H1 (cell line): ENCODE measurements at regions not wholly inside any gene's neighbourhood (a gene's known extent, or its start where the extent isn't known, plus 50 kb on each side); places are given as distances from the start of the nearest gene placed in this dataset.

Experiments
- CTCF ChIA-PET: fragments of 300-600 bp; sonication (Branson Sonifier 250); formaldehyde crosslinking; loops from one replicate; lab custom pipeline; 2021; ENCODE audit not compliant: partially characterized antibody; lab: Charles Lee
- POLR2A ChIA-PET: fragments of 300-600 bp; sonication (Branson Sonifier 250); formaldehyde crosslinking; loops from one replicate; lab custom pipeline; 2021; ENCODE audit warnings: inconsistent platforms; ENCODE audit not compliant: partially characterized antibody; lab: Charles Lee
- DNase-seq, 2 experiments: peaks; one replicate each; pipeline versions ENCODE4 v3.0.0 to v3.0.0-alpha.2; 2010 to 2022; ENCODE audit warnings: low spot score in 2 of 2, low read depth in 1 of 2, mixed read lengths in 1 of 2
- FAIRE-seq: peaks from 2 replicates; lab custom pipeline; 2011; peaks lifted over from hg19 to GRCh38; lab: Jason Lieb, UNC
- H2AFZ ChIP-seq: 2 replicates; pipeline ENCODE4 v1.8.1; 2012; ENCODE audit warnings: low read length, inconsistent platforms
- H2AK5ac ChIP-seq: 2 replicates; pipeline ENCODE4 v1.6.1; 2013; ENCODE audit warnings: low read depth, low read length
- H2BK120ac ChIP-seq: replicated peaks from 2 replicates; pipeline ENCODE3; 2013; ENCODE audit warnings: low read depth, low read length, inconsistent platforms
- H2BK12ac ChIP-seq: 2 replicates; pipeline ENCODE4 v1.6.1; 2013; ENCODE audit warnings: low read depth, low read length
- H2BK15ac ChIP-seq: 2 replicates; pipeline ENCODE4 v1.6.1; 2013; ENCODE audit warnings: low read length
- H2BK20ac ChIP-seq: 2 replicates; pipeline ENCODE4 v1.6.1; 2013; ENCODE audit warnings: low read length
- H2BK5ac ChIP-seq: 2 replicates; pipeline ENCODE4 v1.6.1; 2013; ENCODE audit warnings: low read depth, low read length
- H3K14ac ChIP-seq: 2 replicates; pipeline ENCODE4 v1.6.1; 2013; ENCODE audit warnings: inconsistent platforms; ENCODE audit not compliant: insufficient read length
- H3K18ac ChIP-seq: 2 replicates; pipeline ENCODE4 v1.6.1; 2013; ENCODE audit warnings: low read length; ENCODE audit errors: extremely low read depth
- H3K23ac ChIP-seq: 2 replicates; pipeline ENCODE4 v1.6.1; 2013; ENCODE audit warnings: inconsistent platforms; ENCODE audit not compliant: insufficient read length
- H3K23me2 ChIP-seq: 2 replicates; pipeline ENCODE4 v1.6.1; 2013; ENCODE audit warnings: low read depth, low read length
- H3K27ac ChIP-seq: 2 replicates; pipeline ENCODE4 v1.6.1; 2011; ENCODE audit warnings: low read depth, low read length, inconsistent platforms
- H3K27me3 ChIP-seq, 4 experiments: replicated peaks in 1 of 4; 1 replicate in 1 of 4; 2 replicates in 3 of 4; pipeline versions ENCODE4 v1.6.1 to v1.8.1; 2011 to 2013; ENCODE audit warnings: low read length in 3 of 4, mild to moderate bottlenecking in 3 of 4, inconsistent platforms in 2 of 4, mixed read lengths in 2 of 4, moderate library complexity in 1 of 4; ENCODE audit not compliant: control insufficient read depth in 3 of 4, insufficient read depth in 3 of 4; ENCODE audit errors: extremely low read depth in 1 of 4
- H3K36me3 ChIP-seq, 4 experiments: 2 replicates each; pipeline versions ENCODE4 v1.6.1 to v1.8.1; 2011 to 2013; ENCODE audit warnings: mild to moderate bottlenecking in 4 of 4, low read length in 3 of 4, moderate library complexity in 2 of 4, control low read depth in 1 of 4, inconsistent platforms in 1 of 4; ENCODE audit not compliant: insufficient read depth in 4 of 4, control insufficient read depth in 2 of 4
- H3K4ac ChIP-seq: replicated peaks from 2 replicates; pipeline ENCODE3; 2013; ENCODE audit warnings: low read length, low read depth, mixed read lengths, inconsistent platforms; ENCODE audit not compliant: insufficient read length
- H3K4me1 ChIP-seq, 4 experiments: replicated peaks in 1 of 4; 1 replicate in 1 of 4; 2 replicates in 3 of 4; pipeline versions ENCODE4 v1.6.1 to v1.8.1; 2011 to 2013; ENCODE audit warnings: low read length in 3 of 4, inconsistent platforms in 2 of 4, mixed read lengths in 1 of 4; ENCODE audit not compliant: insufficient read depth in 4 of 4, control insufficient read depth in 3 of 4
- H3K4me2 ChIP-seq, 2 experiments: 2 replicates each; pipeline versions ENCODE4 v1.6.1 to v1.8.1; 2011 to 2013; ENCODE audit warnings: low read depth in 2 of 2, low read length in 2 of 2, control low read depth in 1 of 2, inconsistent platforms in 1 of 2, mild to moderate bottlenecking in 1 of 2; ENCODE audit not compliant: insufficient read depth in 1 of 2
- H3K4me3 ChIP-seq, 4 experiments: fragments of 200-600, 300-600 bp in 1 of 4; sonication (generic), shearing (Covaris generic), sonication (Bioruptor Twin) in 1 of 4; 2 replicates each; pipeline versions ENCODE4 v1.5.1 to v1.8.1; 2011 to 2016; ENCODE audit warnings: low read length in 4 of 4, low read depth in 3 of 4, control low read depth in 2 of 4, inconsistent platforms in 2 of 4, mild to moderate bottlenecking in 2 of 4, mixed read lengths in 1 of 4, moderate library complexity in 1 of 4; ENCODE audit not compliant: insufficient read depth in 2 of 4; ENCODE audit errors: extremely low read depth in 1 of 4
- H3K56ac ChIP-seq: replicated peaks from 2 replicates; pipeline ENCODE3; 2013; ENCODE audit warnings: low read depth, mild to moderate bottlenecking, mixed read lengths, low read length, inconsistent platforms; ENCODE audit not compliant: insufficient read length
- H3K79me1 ChIP-seq: 2 replicates; pipeline ENCODE4 v1.6.1; 2013; ENCODE audit warnings: low read depth, low read length, control low read depth
- H3K79me2 ChIP-seq, 2 experiments: 2 replicates each; pipeline versions ENCODE4 v1.6.1 to v1.8.1; 2012 to 2013; ENCODE audit warnings: low read length in 2 of 2, mild to moderate bottlenecking in 2 of 2, inconsistent platforms in 1 of 2; ENCODE audit not compliant: insufficient read depth in 2 of 2, control insufficient read depth in 1 of 2
- H3K9ac ChIP-seq, 4 experiments: replicated peaks in 1 of 4; 1 replicate in 1 of 4; 2 replicates in 3 of 4; pipeline versions ENCODE4 v1.6.1 to v1.8.1; 2011 to 2013; ENCODE audit warnings: low read depth in 3 of 4, low read length in 3 of 4, control low read depth in 2 of 4, mild to moderate bottlenecking in 2 of 4, moderate library complexity in 2 of 4, inconsistent platforms in 1 of 4; ENCODE audit errors: extremely low read depth in 1 of 4
- H3K9me3 ChIP-seq, 2 experiments: 2 replicates each; pipeline versions ENCODE4 v1.6.1 to v1.8.1; 2012 to 2013; ENCODE audit warnings: mild to moderate bottlenecking in 2 of 2, moderate library complexity in 2 of 2, control low read depth in 1 of 2, inconsistent platforms in 1 of 2, low read depth in 1 of 2, low read length in 1 of 2, mixed read lengths in 1 of 2; ENCODE audit not compliant: insufficient read depth in 2 of 2
- H4K20me1 ChIP-seq, 2 experiments: replicated peaks in 1 of 2; 2 replicates each; pipeline versions ENCODE3 to v1.8.1; 2011 to 2013; ENCODE audit warnings: inconsistent platforms in 2 of 2, low read length in 2 of 2, mild to moderate bottlenecking in 1 of 2; ENCODE audit not compliant: insufficient read depth in 2 of 2, control insufficient read depth in 1 of 2
- H4K5ac ChIP-seq: 2 replicates; pipeline ENCODE4 v1.6.1; 2013; ENCODE audit warnings: low read length, low read depth, mixed read lengths, inconsistent platforms; ENCODE audit not compliant: insufficient read length
- H4K8ac ChIP-seq: 2 replicates; pipeline ENCODE4 v1.8.0; 2013; ENCODE audit warnings: mild to moderate bottlenecking, moderate library complexity, low read length, inconsistent platforms; ENCODE audit not compliant: insufficient read depth; ENCODE audit errors: extremely low read depth
- H4K91ac ChIP-seq: replicated peaks from 2 replicates; pipeline ENCODE3; 2013; ENCODE audit warnings: low read length, mixed read lengths, inconsistent platforms; ENCODE audit not compliant: insufficient read length
- ASH2L ChIP-seq: fragments of 200-600, 300-600 bp; sonication (generic); IDR thresholded peaks from one replicate; pipeline ENCODE4 v1.7.1; 2017; ENCODE audit warnings: low read length
- BRCA1 ChIP-seq: IDR thresholded peaks from 2 replicates; pipeline ENCODE4 v1.6.1; 2012; ENCODE audit warnings: low read depth, low read length, improper control_type of control experiment
- KDM4A ChIP-seq: IDR thresholded peaks from one replicate; pipeline ENCODE4 v1.7.1; 2012; ENCODE audit warnings: low read depth, mild to moderate bottlenecking, moderate library complexity, low read length, inconsistent platforms; ENCODE audit not compliant: severe bottlenecking
- SAP30 ChIP-seq: fragments of 300-600 bp; sonication (generic); IDR thresholded peaks from 2 replicates; pipeline ENCODE4 v1.7.1; 2012; ENCODE audit warnings: low read length, moderate library complexity, mild to moderate bottlenecking, inconsistent platforms; ENCODE audit not compliant: insufficient read depth, insufficient replicate concordance
- SP1 ChIP-seq: IDR thresholded peaks from 2 replicates; pipeline ENCODE4 v1.6.1; 2011; ENCODE audit warnings: low read depth, low read length
- SRF ChIP-seq: IDR thresholded peaks from 2 replicates; pipeline ENCODE4 v1.6.1; 2011; ENCODE audit warnings: mild to moderate bottlenecking, low read depth, low read length, moderate library complexity
- TAF1 ChIP-seq: IDR thresholded peaks from 2 replicates; pipeline ENCODE4 v1.6.1; 2011; ENCODE audit warnings: mild to moderate bottlenecking, low read depth, low read length
- WGBS, 2 experiments: shearing (Covaris generic) in 1 of 2; methylation state at CpG; one replicate each; pipeline versions ENCODE4 v1.1.6 to v1.1.7; 2013 to 2015; ENCODE audit warnings: low lambda C conversion rate in 2 of 2, mixed read lengths in 2 of 2, inconsistent platforms in 1 of 2, low coverage in 1 of 2, missing lambda C conversion rate in 1 of 2; ENCODE audit not compliant: insufficient replicate concordance in 2 of 2, insufficient coverage in 1 of 2, insufficient read length in 1 of 2; ENCODE audit errors: extremely low coverage in 1 of 2, missing lambda C conversion rate in 1 of 2; 5-methylcytosine and 5-hydroxymethylcytosine counted together

DNA sequence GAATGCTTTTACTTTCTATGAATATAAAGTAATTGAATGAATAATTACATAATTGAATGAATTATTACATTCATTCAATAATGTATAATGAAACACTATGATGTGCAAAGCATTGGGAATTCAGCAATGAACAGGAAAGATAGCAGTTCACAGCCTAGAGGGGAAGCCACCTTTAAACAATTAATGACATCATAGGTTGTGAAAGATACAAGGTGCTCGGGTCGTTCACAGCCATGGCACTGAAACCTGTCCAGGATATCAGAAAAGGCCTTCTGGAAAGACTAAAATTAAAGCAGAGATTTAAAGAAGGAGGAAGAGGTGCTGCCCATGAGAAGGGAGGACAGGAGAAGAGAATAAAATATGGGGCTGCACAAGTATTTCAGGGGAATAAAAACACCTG lies 171.4 kb upstream of the KLF4 start:
- H3K18ac ChIP-seq: no peak overlapping the region
- H4K8ac ChIP-seq: no peak overlapping the region
- H3K4ac ChIP-seq: no peak overlapping the region
- no peak overlapping the region for H3K4me2 ChIP-seq
- ChIA-PET POLR2A (no interaction called here), CTCF (no interaction called here)
- no peak overlapping the region for H2AK5ac ChIP-seq
- H3K27me3 ChIP-seq: no peaks in the 10 kb centered on the region
- 91% methylated on average over 2 of the region's 2 CpGs; no CpG with 5 or more reads in 1 of the 2 experiments for WGBS, 2 experiments
- DNase-seq (no peak), FAIRE-seq (no peak)
- H2BK120ac ChIP-seq: no peak overlapping the region
- H3K27ac ChIP-seq: no peak overlapping the region
- H4K20me1 ChIP-seq: no peaks in the 10 kb centered on the region
- TF ChIP-seq SRF: no peak
- TF ChIP-seq SP1: no peak
- no peak for TF ChIP-seq KDM4A
- TF ChIP-seq ASH2L: no peak
- no peak for TF ChIP-seq TAF1
- TF ChIP-seq SAP30: no peak
- TF ChIP-seq BRCA1: no peak
- H3K36me3 ChIP-seq: no peaks in the 10 kb centered on the region
- H3K4me1 ChIP-seq: 0 out of 7 replicates have a peak, but pooled peaks cover 0 to 2% (median 0%) of the 10 kb centered on the region in 4 experiments
- H2BK5ac ChIP-seq: no peak overlapping the region
- no peaks in the 10 kb centered on the region; a peak in 1 of 4 replicates for H3K9me3 ChIP-seq
- H3K56ac ChIP-seq: no peak overlapping the region
- H2BK12ac ChIP-seq: no peak overlapping the region
- no peak overlapping the region for H2BK15ac ChIP-seq
- no peak overlapping the region for H2AFZ ChIP-seq
- H4K91ac ChIP-seq: no peak overlapping the region
- no peaks in the 10 kb centered on the region for H3K23me2 ChIP-seq
- no peak overlapping the region for H3K14ac ChIP-seq
- H3K9ac ChIP-seq: no peak overlapping the region
- no peak overlapping the region for H4K5ac ChIP-seq
- no peak overlapping the region for H3K23ac ChIP-seq
- H2BK20ac ChIP-seq: no peak overlapping the region
- no peaks in the 10 kb centered on the region for H3K79me2 ChIP-seq
- no peak overlapping the region for H3K4me3 ChIP-seq
- H3K79me1 ChIP-seq: no peaks in the 10 kb centered on the region
